Neural crest cell (in vitro differentiated cells): ENCODE measurements at regions not wholly inside any gene's neighbourhood (a gene's known extent, or its start where the extent isn't known, plus 50 kb on each side); places are given as distances from the start of the nearest gene placed in this dataset.

Experiments
- DNase-seq: peaks from one replicate; pipeline ENCODE4 v3.0.0; 2021; ENCODE audit warnings: low read depth, mixed read lengths, low spot score
- H3K27ac Mint-ChIP-seq: one replicate; pipeline ENCODE4 v1.8.0; 2021; ENCODE audit warnings: mild to moderate bottlenecking, mixed read lengths; ENCODE audit not compliant: unreplicated experiment
- H3K27me3 Mint-ChIP-seq: 2 replicates; pipeline ENCODE4 v1.8.0; 2021; ENCODE audit warnings: low read depth, mild to moderate bottlenecking, mixed read lengths
- H3K36me3 Mint-ChIP-seq: 2 replicates; pipeline ENCODE4 v1.8.0; 2021; ENCODE audit warnings: low read depth, mild to moderate bottlenecking, mixed read lengths
- H3K4me1 Mint-ChIP-seq: 2 replicates; pipeline ENCODE4 v1.8.0; 2021; ENCODE audit warnings: mixed read lengths
- H3K4me3 Mint-ChIP-seq: one replicate; pipeline ENCODE4 v1.8.0; 2021; ENCODE audit warnings: mild to moderate bottlenecking, mixed read lengths
- H3K9me3 Mint-ChIP-seq: 2 replicates; pipeline ENCODE4 v1.8.0; 2021; ENCODE audit warnings: mixed read lengths
- TF ChIP-seq, protein P1 (sequence below): fragments of 200-600 bp; sonication (generic); conservative IDR thresholded peaks from 2 replicates; pipeline ENCODE4 v1.5.0; 2021; ENCODE audit warnings: antibody characterized with exemption, mild to moderate bottlenecking

DNA sequence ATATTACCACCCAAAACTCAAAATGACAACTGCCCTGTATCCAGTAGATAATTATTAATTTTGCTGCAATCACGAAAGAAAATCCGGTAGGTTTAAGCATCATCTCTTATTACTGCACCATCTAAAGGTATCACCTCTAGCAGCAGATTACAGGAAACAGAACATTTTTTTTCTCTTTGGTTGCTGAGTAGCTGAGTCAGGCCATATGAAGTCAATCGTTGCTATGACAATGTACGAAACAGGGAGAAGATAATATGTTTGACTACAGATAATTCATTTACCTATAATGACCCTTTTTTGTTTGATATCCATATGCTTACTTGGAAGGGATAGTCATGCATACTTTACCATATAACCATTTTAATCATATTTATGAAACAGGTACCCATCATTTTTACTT, 831.6 kb upstream of the CHAC2 start:
- Mint-ChIP-seq H3K4me1 (peaks cover 5% of the 10 kb centered on the region), H3K36me3 (no peaks in the 10 kb centered on the region), H3K27ac (no peak overlapping the region), H3K9me3 (no peaks in the 10 kb centered on the region), H3K27me3 (no peaks in the 10 kb centered on the region), H3K4me3 (no peak overlapping the region)
- DNase-seq, result no peak
- TF ChIP-seq, protein P1, sequence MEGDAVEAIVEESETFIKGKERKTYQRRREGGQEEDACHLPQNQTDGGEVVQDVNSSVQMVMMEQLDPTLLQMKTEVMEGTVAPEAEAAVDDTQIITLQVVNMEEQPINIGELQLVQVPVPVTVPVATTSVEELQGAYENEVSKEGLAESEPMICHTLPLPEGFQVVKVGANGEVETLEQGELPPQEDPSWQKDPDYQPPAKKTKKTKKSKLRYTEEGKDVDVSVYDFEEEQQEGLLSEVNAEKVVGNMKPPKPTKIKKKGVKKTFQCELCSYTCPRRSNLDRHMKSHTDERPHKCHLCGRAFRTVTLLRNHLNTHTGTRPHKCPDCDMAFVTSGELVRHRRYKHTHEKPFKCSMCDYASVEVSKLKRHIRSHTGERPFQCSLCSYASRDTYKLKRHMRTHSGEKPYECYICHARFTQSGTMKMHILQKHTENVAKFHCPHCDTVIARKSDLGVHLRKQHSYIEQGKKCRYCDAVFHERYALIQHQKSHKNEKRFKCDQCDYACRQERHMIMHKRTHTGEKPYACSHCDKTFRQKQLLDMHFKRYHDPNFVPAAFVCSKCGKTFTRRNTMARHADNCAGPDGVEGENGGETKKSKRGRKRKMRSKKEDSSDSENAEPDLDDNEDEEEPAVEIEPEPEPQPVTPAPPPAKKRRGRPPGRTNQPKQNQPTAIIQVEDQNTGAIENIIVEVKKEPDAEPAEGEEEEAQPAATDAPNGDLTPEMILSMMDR, result no peak

DNA sequence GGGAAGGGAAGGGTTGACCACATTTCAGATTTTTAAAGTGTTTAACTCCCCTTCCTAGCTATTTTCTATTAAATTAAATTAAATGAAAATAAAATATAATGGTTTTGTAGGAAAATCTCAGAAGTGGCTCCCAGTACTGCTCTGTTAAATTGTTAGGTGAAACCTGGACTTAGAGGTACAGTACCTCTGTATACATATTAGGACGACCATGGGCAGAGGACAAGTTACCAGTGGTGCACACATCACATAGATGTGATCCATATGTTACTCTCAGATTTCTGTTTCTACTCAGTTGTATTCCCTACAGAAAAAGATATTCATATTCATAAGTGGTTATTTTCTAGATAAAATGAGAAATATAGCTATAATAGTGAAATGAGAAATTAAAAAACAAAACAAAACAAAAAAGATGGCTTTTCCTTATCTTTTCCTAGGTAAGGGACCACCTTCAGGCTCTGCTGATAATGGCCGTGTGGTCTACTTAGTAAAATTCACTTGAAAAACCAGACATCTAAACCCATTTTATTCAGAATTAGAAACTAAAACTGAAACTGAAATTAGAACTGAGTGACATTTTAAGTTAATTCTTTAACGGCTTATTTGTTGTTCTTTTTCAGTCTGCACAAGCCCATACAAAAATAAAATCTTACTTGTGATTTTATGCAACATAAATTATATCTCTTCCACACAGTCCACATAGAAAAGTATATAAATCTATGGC, 832.5 kb upstream of the CHAC2 start:
- H3K27ac Mint-ChIP-seq, result no peak overlapping the region
- no peak overlapping the region for H3K4me3 Mint-ChIP-seq
- no peaks in the 10 kb centered on the region for H3K27me3 Mint-ChIP-seq
- H3K36me3 Mint-ChIP-seq, result peaks cover 5% of the 10 kb centered on the region
- DNase-seq, result no peak
- H3K9me3 Mint-ChIP-seq, result peaks cover 6% of the 10 kb centered on the region
- TF ChIP-seq, protein P1, result no peak
- H3K4me1 Mint-ChIP-seq, result peaks cover 5% of the 10 kb centered on the region

DNA sequence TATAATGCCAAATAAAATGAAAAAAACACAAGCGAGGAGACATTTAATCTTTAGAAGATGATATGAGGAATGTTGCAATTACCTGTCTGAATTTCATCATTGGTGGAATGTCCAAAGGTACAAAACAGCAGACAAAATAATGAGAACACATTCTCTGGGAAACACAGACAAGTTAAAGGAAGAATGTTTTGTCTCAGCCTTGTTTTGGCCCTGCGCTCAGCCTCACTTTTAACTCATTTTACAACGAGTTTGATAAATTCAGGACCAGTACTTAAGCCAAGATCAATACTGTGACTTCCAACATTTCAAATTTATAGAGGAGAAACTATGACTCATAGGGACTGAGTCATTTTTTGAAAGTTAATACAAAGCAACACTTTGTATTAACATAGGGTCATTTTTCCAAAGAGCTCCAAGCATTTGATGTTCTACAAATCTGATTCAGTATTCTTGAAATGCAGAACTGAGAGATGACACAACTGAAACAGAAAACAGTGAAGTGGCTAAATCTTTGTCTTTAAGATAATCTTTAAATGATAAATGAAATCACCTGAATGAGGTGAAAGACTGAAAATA, 833.2 kb upstream of the CHAC2 start:
- peaks cover 5% of the 10 kb centered on the region for H3K4me1 Mint-ChIP-seq
- H3K36me3 Mint-ChIP-seq, result peaks cover 5% of the 10 kb centered on the region
- no peak overlapping the region for H3K27ac Mint-ChIP-seq
- no peak for DNase-seq
- TF ChIP-seq, protein P1, result no peak
- no peaks in the 10 kb centered on the region for H3K27me3 Mint-ChIP-seq
- peaks cover 7% of the 10 kb centered on the region for H3K9me3 Mint-ChIP-seq
- no peak overlapping the region for H3K4me3 Mint-ChIP-seq

DNA sequence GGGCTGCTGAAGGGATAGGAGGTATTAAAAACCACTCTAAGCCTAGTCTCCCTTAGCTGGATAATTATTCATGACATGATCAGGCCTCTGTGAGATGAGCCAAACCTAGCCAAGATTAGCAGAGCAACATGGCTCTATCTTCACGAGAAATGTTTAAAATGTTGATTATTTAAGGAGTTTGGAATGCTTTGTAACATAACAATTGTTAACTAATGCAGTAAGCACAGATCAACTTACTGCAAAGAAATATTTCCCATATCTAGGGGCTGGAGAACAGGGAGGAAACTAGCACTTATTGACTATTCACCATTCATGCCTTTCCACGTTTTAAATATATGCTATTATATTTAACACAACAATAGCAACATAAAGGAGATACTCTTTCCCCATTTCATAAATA, 833.7 kb upstream of the CHAC2 start:
- H3K27ac Mint-ChIP-seq, result no peak overlapping the region
- peaks cover 12% of the 10 kb centered on the region for H3K9me3 Mint-ChIP-seq

DNA sequence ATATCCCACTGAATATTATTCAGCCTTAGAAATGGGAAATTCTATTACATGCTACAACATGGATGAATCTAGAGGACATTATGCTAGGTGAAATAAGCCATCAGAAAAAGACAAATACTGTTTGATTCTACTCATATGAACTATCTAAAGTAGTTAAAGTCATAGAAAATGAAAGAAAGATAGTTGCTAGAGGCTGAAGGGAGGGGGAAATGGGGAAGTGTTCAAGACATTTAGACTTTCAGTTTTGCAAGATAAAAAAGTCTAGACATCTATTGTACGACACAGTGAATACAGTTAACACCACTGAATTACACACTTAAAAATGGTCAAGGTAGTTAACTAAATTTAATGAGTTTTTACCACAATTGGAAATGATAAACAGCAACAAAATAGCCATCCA, 835.9 kb upstream of the CHAC2 start:
- H3K9me3 Mint-ChIP-seq, result peaks cover 15% of the 10 kb centered on the region
- no peak overlapping the region for H3K4me3 Mint-ChIP-seq
- DNase-seq, result no peak
- H3K36me3 Mint-ChIP-seq, result peaks cover 5% of the 10 kb centered on the region
- H3K4me1 Mint-ChIP-seq, result peaks cover 5% of the 10 kb centered on the region
- no peak overlapping the region for H3K27ac Mint-ChIP-seq
- TF ChIP-seq, protein P1, result no peak
- no peaks in the 10 kb centered on the region for H3K27me3 Mint-ChIP-seq

More for the DNA sequence above, 833.7 kb upstream of the CHAC2 start:
- TF ChIP-seq, protein P1, result no peak
- Mint-ChIP-seq H3K4me1 (peaks cover 5% of the 10 kb centered on the region), H3K27me3 (no peaks in the 10 kb centered on the region), H3K4me3 (no peak overlapping the region), H3K36me3 (peaks cover 5% of the 10 kb centered on the region)
- DNase-seq, result no peak
